Prostate gland (tissue), 2 donors: ENCODE measurements at regions not wholly inside any gene's neighbourhood (a gene's known extent, or its start where the extent isn't known, plus 50 kb on each side); places are given as distances from the start of the nearest gene placed in this dataset.

ENCODE experiments used
- DNase-seq: peaks from one replicate; pipeline ENCODE4 v3.0.0-alpha.2; 2019; ENCODE audit warnings: low spot score
- H3K27ac ChIP-seq, 2 donors: fragments of 200-600 bp; sonication (generic); 2 replicates each; pipeline ENCODE4 v1.5.1; 2017 to 2019
- H3K27me3 ChIP-seq: fragments of 200-600 bp; sonication (generic); replicated peaks from 2 replicates; pipeline ENCODE4 v1.5.1; 2019; ENCODE audit not compliant: insufficient read depth
- H3K36me3 ChIP-seq, 2 donors: fragments of 200-600 bp; sonication (generic); 1 replicate in 1 of 2; 2 replicates in 1 of 2; pipeline versions ENCODE4 v1.5.1 to v1.8.1; 2017 to 2019
- H3K4me1 ChIP-seq: fragments of 200-600 bp; sonication (generic); replicated peaks from 2 replicates; pipeline ENCODE4 v1.5.1; 2019
- H3K4me3 ChIP-seq, 2 donors: fragments of 200-600 bp; sonication (generic); 2 replicates each; pipeline ENCODE4 v1.5.1; 2017 to 2019
- H3K9me3 ChIP-seq: fragments of 200-600 bp; sonication (generic); 2 replicates; pipeline ENCODE4 v1.5.1; 2017
- CTCF ChIP-seq, 4 experiments: fragments of 200-600 bp in 2 of 4; fragments of 450-650 bp in 2 of 4; sonication (generic) in 2 of 4; IDR thresholded peaks; 1 replicate in 3 of 4; 2 replicates in 1 of 4; pipeline ENCODE4 v1.5.1; 2016 to 2019; ENCODE audit warnings: antibody characterized with exemption in 4 of 4, mild to moderate bottlenecking in 2 of 4, moderate library complexity in 2 of 4
- POLR2A ChIP-seq: fragments of 450-650 bp; IDR thresholded peaks from one replicate; pipeline ENCODE4 v1.6.1; 2016; ENCODE audit warnings: antibody characterized with exemption, mild to moderate bottlenecking
- POLR2AphosphoS5 ChIP-seq: sonication (generic); formaldehyde crosslinking; IDR thresholded peaks from one replicate; pipeline ENCODE4 v1.6.1; 2017; ENCODE audit warnings: antibody characterized with exemption
- WGBS: methylation state at CpG from one replicate; pipeline ENCODE4 v1.1.5; 2018; 5-methylcytosine and 5-hydroxymethylcytosine counted together
- intact Hi-C: fragments of 100-400 bp; cut with DNase I; formaldehyde crosslinking; loops from one replicate; pipeline ENCODE4 v1.14.2; 2022

GRCh38 chr17:59451706-59452105 lies 113.7 kb upstream of the DHX40 start:
- no peak overlapping the region for H3K4me3 ChIP-seq
- no peak for DNase-seq
- WGBS = 43% methylated on average over 5 of the region's 5 CpGs
- intact Hi-C loops = no loop called here
- H3K9me3 ChIP-seq = no peaks in the 10 kb centered on the region
- no peaks in the 10 kb centered on the region for H3K27me3 ChIP-seq
- no peaks in the 10 kb centered on the region for H3K36me3 ChIP-seq
- no peak for TF ChIP-seq POLR2AphosphoS5
- no peak for TF ChIP-seq POLR2A
- TF ChIP-seq CTCF (IDR thresholded peaks at IDR 0.05) = no peak
- no peak overlapping the region for H3K27ac ChIP-seq
- H3K4me1 ChIP-seq = no peaks in the 10 kb centered on the region

GRCh38 chr17:59454633-59455105 lies 110.7 kb upstream of the DHX40 start:
- DNase-seq = no peak
- Histone ChIP-seq H3K36me3 (no peaks in the 10 kb centered on the region), H3K4me3 (no peak overlapping the region), H3K9me3 (no peaks in the 10 kb centered on the region), H3K27me3 (no peaks in the 10 kb centered on the region), H3K27ac (no peak overlapping the region), H3K4me1 (no peaks in the 10 kb centered on the region)
- 94% methylated on average over 3 of the region's 3 CpGs for WGBS
- intact Hi-C loops = no loop called here
- TF ChIP-seq CTCF (IDR thresholded peaks at IDR 0.05) (no peak), POLR2AphosphoS5 (no peak)

GRCh38 chr17:59456428-59456827 lies 109.0 kb upstream of the DHX40 start:
- H3K36me3 ChIP-seq = no peaks in the 10 kb centered on the region
- H3K4me1 ChIP-seq = no peaks in the 10 kb centered on the region
- no peak overlapping the region for H3K27ac ChIP-seq
- no peak for TF ChIP-seq CTCF (IDR thresholded peaks at IDR 0.05)
- TF ChIP-seq POLR2A = no peak
- DNase-seq = no peak
- WGBS = 90% methylated on average over 7 of the region's 7 CpGs
- no peaks in the 10 kb centered on the region for H3K9me3 ChIP-seq
- intact Hi-C loops = no loop called here
- H3K4me3 ChIP-seq = no peak overlapping the region
- no peaks in the 10 kb centered on the region for H3K27me3 ChIP-seq

GRCh38 chr17:59456923-59457615 lies 108.3 kb upstream of the DHX40 start:
- H3K4me3 ChIP-seq = no peak overlapping the region
- no peak overlapping the region for H3K27ac ChIP-seq
- H3K36me3 ChIP-seq = no peaks in the 10 kb centered on the region
- no peaks in the 10 kb centered on the region for H3K4me1 ChIP-seq
- intact Hi-C loops = no loop called here
- no peak for DNase-seq
- TF ChIP-seq POLR2A (no peak), CTCF (IDR thresholded peaks at IDR 0.05) (no peak), POLR2AphosphoS5 (no peak)
- H3K27me3 ChIP-seq = no peaks in the 10 kb centered on the region
- no peaks in the 10 kb centered on the region for H3K9me3 ChIP-seq
- 76% methylated on average over 5 of the region's 5 CpGs for WGBS

GRCh38 chr17:59462385-59462784 lies 103.0 kb upstream of the DHX40 start:
- no peak overlapping the region for H3K27ac ChIP-seq
- no peaks in the 10 kb centered on the region for H3K36me3 ChIP-seq
- H3K4me3 ChIP-seq = no peak overlapping the region
- WGBS = 79% methylated on average over 4 of the region's 4 CpGs
- H3K4me1 ChIP-seq = no peaks in the 10 kb centered on the region
- TF ChIP-seq CTCF (IDR thresholded peaks at IDR 0.05) (no peak), POLR2AphosphoS5 (no peak), POLR2A (no peak)
- no peak for DNase-seq
- intact Hi-C loops = no loop called here
- no peaks in the 10 kb centered on the region for H3K27me3 ChIP-seq
- no peaks in the 10 kb centered on the region for H3K9me3 ChIP-seq
